ENCODE measurements at regions not wholly inside any gene's neighbourhood (a gene's known extent, or its start where the extent isn't known, plus 50 kb on each side); places are given as distances from the start of the nearest gene placed in this dataset.

GRCh38 chr2:198817536-198817935 is 640.2 kb downstream of the SATB2 start:
- Histone ChIP-seq H3K4me1 (ENCODE audit: control insufficient read depth in 5 of 5, insufficient read depth in 5 of 5, low read length in 5 of 5) (no peaks in the 10 kb centered on the region), H3K27ac (ENCODE audit: low read depth in 1 of 2, low read length in 1 of 2) (no peak overlapping the region), H3K9me3 (ENCODE audit: control insufficient read depth in 4 of 4, insufficient read depth in 3 of 4, low read length in 3 of 4) (peaks cover 0 to 2% (median 0%) of the 10 kb centered on the region in 4 donors), H3K9ac (ENCODE audit: insufficient read depth in 1 of 2, low read length in 2 of 2) (no peak overlapping the region), H3K36me3 (ENCODE audit: control insufficient read depth in 4 of 4, insufficient read depth in 4 of 4, low read length in 4 of 4) (no peaks in the 10 kb centered on the region), H3K27me3 (ENCODE audit: control insufficient read depth in 3 of 3, insufficient read depth in 3 of 3, low read length in 2 of 3) (no peaks in the 10 kb centered on the region), H3K4me3 (no peak overlapping the region)
- 70 to 83% methylated on average over 1 of the region's 1 CpG for WGBS, 2 donors
- no peak for TF ChIP-seq CTCF (IDR thresholded peaks at IDR 0.05; ENCODE audit: control extremely low read depth, extremely low read depth)
- DNase-seq = no peak
- ATAC-seq (ENCODE audit: insufficient read depth, low FRiP score) = no peak

DNA sequence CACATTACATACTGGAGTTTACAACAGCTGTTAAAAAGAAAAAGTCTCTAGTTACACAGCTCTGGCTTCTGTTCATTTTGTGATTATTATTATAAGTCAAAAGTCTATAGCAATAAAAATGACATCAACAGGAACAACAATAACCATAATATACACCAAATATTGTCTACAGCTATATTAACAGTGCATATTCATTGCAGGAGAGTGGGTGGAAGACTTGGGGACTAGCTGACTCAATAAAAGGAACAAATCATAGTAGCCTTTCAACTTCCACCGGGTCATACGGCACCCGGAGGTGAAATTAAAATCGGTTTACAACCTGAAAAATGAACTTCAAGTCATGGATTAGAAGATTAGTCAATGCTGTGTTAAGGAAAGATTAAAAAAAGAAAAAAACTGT is 642.1 kb downstream of the SATB2 start:
- H3K27me3 ChIP-seq (ENCODE audit: control insufficient read depth in 3 of 3, insufficient read depth in 3 of 3, low read length in 2 of 3) = no peaks in the 10 kb centered on the region
- H3K4me1 ChIP-seq (ENCODE audit: control insufficient read depth in 5 of 5, insufficient read depth in 5 of 5, low read length in 5 of 5) = no peaks in the 10 kb centered on the region
- H3K36me3 ChIP-seq (ENCODE audit: control insufficient read depth in 4 of 4, insufficient read depth in 4 of 4, low read length in 4 of 4) = no peaks in the 10 kb centered on the region
- no peak overlapping the region for H3K9ac ChIP-seq (ENCODE audit: insufficient read depth in 1 of 2, low read length in 2 of 2)
- TF ChIP-seq CTCF (IDR thresholded peaks at IDR 0.05; ENCODE audit: control extremely low read depth, extremely low read depth) = no peak
- no peak for ATAC-seq (ENCODE audit: insufficient read depth, low FRiP score)
- 81 to 87% methylated on average over 4 of the region's 4 CpGs for WGBS, 2 donors
- no peak overlapping the region for H3K4me3 ChIP-seq
- no peak overlapping the region for H3K27ac ChIP-seq (ENCODE audit: low read depth in 1 of 2, low read length in 1 of 2)
- no peak for DNase-seq
- H3K9me3 ChIP-seq (ENCODE audit: control insufficient read depth in 4 of 4, insufficient read depth in 3 of 4, low read length in 3 of 4) = peaks cover 0 to 2% (median 0%) of the 10 kb centered on the region in 4 donors

- Histone ChIP-seq H3K9me3 (ENCODE audit: control insufficient read depth in 4 of 4, insufficient read depth in 3 of 4, low read length in 3 of 4) (peaks cover 0 to 2% (median 0%) of the 10 kb centered on the region in 4 donors), H3K27ac (ENCODE audit: low read depth in 1 of 2, low read length in 1 of 2) (no peak overlapping the region), H3K4me1 (ENCODE audit: control insufficient read depth in 5 of 5, insufficient read depth in 5 of 5, low read length in 5 of 5) (peaks cover 0 to 3% (median 0%) of the 10 kb centered on the region in 5 donors), H3K36me3 (ENCODE audit: control insufficient read depth in 4 of 4, insufficient read depth in 4 of 4, low read length in 4 of 4) (no peaks in the 10 kb centered on the region), H3K9ac (ENCODE audit: insufficient read depth in 1 of 2, low read length in 2 of 2) (no peak overlapping the region), H3K4me3 (no peak overlapping the region), H3K27me3 (ENCODE audit: control insufficient read depth in 3 of 3, insufficient read depth in 3 of 3, low read length in 2 of 3) (no peaks in the 10 kb centered on the region)
- DNase-seq (no peak), ATAC-seq (ENCODE audit: insufficient read depth, low FRiP score) (no peak)
- WGBS, 2 donors = 77 to 82% methylated on average over 3 of the region's 3 CpGs
- no peak for TF ChIP-seq CTCF (IDR thresholded peaks at IDR 0.05; ENCODE audit: control extremely low read depth, extremely low read depth)
Measured at GRCh38 chr2:198811198-198811597, 646.5 kb downstream of the SATB2 start.

DNA sequence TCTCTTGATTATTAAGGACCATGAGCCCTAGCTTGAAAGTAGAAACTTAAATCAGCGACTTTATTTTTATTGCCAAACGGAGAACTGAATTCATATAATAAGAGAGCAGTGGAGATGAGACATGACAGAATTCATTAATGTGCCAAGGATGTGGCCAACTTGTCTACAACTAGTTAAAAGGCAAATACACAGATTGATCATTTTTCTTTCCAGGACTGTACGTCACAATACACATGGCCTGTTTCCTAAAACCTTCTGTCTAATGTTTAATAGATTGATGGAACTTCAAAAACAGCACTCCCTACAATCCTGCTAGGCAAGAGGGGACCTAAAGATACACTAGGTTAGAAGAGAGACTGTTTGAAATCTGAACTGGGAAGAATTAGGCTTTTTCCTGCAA is 647.8 kb downstream of the SATB2 start:
- no peak overlapping the region for H3K4me3 ChIP-seq
- no peak for TF ChIP-seq CTCF (IDR thresholded peaks at IDR 0.05; ENCODE audit: control extremely low read depth, extremely low read depth)
- no peaks in the 10 kb centered on the region for H3K27me3 ChIP-seq (ENCODE audit: control insufficient read depth in 3 of 3, insufficient read depth in 3 of 3, low read length in 2 of 3)
- DNase-seq (no peak), ATAC-seq (ENCODE audit: insufficient read depth, low FRiP score) (no peak)
- WGBS, 2 donors = 76 to 86% methylated on average over 3 of the region's 3 CpGs
- H3K4me1 ChIP-seq (ENCODE audit: control insufficient read depth in 5 of 5, insufficient read depth in 5 of 5, low read length in 5 of 5) = peaks cover 0 to 3% (median 0%) of the 10 kb centered on the region in 5 donors
- H3K9me3 ChIP-seq (ENCODE audit: control insufficient read depth in 4 of 4, insufficient read depth in 3 of 4, low read length in 3 of 4) = no peaks in the 10 kb centered on the region
- no peak overlapping the region for H3K9ac ChIP-seq (ENCODE audit: insufficient read depth in 1 of 2, low read length in 2 of 2)
- no peaks in the 10 kb centered on the region for H3K36me3 ChIP-seq (ENCODE audit: control insufficient read depth in 4 of 4, insufficient read depth in 4 of 4, low read length in 4 of 4)
- no peak overlapping the region for H3K27ac ChIP-seq (ENCODE audit: low read depth in 1 of 2, low read length in 1 of 2)
